DND-41 (cell line): ENCODE measurements at regions not wholly inside any gene's neighbourhood (a gene's known extent, or its start where the extent isn't known, plus 50 kb on each side); places are given as distances from the start of the nearest gene placed in this dataset.

Experiments used
- EZH2 ChIP-seq: IDR thresholded peaks from 3 replicates; pipeline ENCODE4 v1.6.1; 2012; ENCODE audit warnings: borderline replicate concordance, low read depth, mild to moderate bottlenecking, moderate library complexity, low read length, inconsistent platforms; ENCODE audit not compliant: severe bottlenecking
- TF ChIP-seq, protein P1 (sequence below): IDR thresholded peaks from 2 replicates; pipeline ENCODE4 v1.5.1; 2012; ENCODE audit warnings: borderline replicate concordance, low read length, moderate library complexity, mild to moderate bottlenecking; ENCODE audit not compliant: poor library complexity, severe bottlenecking; ENCODE audit errors: extremely low read depth

DNA sequence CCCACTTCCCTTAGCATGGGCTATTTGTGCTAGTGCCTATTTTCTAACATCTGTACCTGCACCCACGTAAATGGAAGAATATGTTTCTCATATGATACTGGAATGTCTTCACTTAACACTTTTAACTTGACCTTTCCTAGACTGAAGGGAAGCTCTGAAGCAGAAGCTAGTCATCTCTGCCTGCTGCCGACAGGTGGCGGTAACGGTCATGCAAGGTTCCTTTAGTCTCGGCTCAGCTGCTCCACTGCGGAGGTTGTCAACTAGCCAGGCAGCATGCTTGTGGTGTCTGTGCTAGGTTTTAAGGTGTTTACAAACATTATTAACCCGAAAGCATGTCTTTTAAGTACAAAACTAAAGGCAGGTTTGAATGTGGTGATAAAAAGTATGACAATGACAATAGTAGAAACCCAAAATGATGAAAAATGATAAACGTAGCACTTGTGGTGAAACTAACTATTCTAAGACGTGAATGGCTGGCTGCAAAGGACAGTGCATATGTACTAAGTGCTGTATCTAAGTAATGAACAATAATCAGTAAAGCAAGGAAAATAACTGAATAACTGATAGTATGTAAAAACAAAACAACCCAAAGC lies 117.2 kb downstream of the GRIN2B start:
- TF ChIP-seq, protein P1, sequence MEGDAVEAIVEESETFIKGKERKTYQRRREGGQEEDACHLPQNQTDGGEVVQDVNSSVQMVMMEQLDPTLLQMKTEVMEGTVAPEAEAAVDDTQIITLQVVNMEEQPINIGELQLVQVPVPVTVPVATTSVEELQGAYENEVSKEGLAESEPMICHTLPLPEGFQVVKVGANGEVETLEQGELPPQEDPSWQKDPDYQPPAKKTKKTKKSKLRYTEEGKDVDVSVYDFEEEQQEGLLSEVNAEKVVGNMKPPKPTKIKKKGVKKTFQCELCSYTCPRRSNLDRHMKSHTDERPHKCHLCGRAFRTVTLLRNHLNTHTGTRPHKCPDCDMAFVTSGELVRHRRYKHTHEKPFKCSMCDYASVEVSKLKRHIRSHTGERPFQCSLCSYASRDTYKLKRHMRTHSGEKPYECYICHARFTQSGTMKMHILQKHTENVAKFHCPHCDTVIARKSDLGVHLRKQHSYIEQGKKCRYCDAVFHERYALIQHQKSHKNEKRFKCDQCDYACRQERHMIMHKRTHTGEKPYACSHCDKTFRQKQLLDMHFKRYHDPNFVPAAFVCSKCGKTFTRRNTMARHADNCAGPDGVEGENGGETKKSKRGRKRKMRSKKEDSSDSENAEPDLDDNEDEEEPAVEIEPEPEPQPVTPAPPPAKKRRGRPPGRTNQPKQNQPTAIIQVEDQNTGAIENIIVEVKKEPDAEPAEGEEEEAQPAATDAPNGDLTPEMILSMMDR = peak; percentile 97
- no peak for TF ChIP-seq EZH2
